Testis (tissue), 2 donors: ENCODE measurements at regions not wholly inside any gene's neighbourhood (a gene's known extent, or its start where the extent isn't known, plus 50 kb on each side); places are given as distances from the start of the nearest gene placed in this dataset.
"Not testable (repeated sequence)": the region's sequence is repeated elsewhere in the genome, so short reads cannot be mapped to it uniquely, and the experiment has no call there.

Experiments
- CTCF ChIP-seq, 3 experiments: fragments of 450-650 bp in 2 of 3; fragments of 200-600 bp in 1 of 3; sonication (generic) in 1 of 3; IDR thresholded peaks; one replicate each; pipeline ENCODE4 v1.5.1; 2016 to 2019; ENCODE audit warnings: antibody characterized with exemption in 3 of 3, mild to moderate bottlenecking in 2 of 3, moderate library complexity in 1 of 3
- POLR2A ChIP-seq: fragments of 450-650 bp; IDR thresholded peaks from one replicate; pipeline ENCODE4 v1.6.1; 2017; ENCODE audit warnings: antibody characterized with exemption, mild to moderate bottlenecking, moderate library complexity

- TF ChIP-seq POLR2A; CTCF (IDR thresholded peaks at IDR 0.05): not testable (repeated sequence)
These were observed 1520.7 kb downstream of the KHDRBS2 start for GRCh38 chr6:60765331-60765730.
